Keratinocyte (primary cell): ENCODE measurements at regions not wholly inside any gene's neighbourhood (a gene's known extent, or its start where the extent isn't known, plus 50 kb on each side); places are given as distances from the start of the nearest gene placed in this dataset.

Experiments
- CTCF ChIP-seq, 3 experiments: IDR thresholded peaks in 1 of 3; conservative IDR thresholded peaks in 1 of 3; optimal IDR thresholded peaks in 1 of 3; 2 replicates in 2 of 3; 3 replicates in 1 of 3; pipeline versions ENCODE3 to v1.5.1; 2011; ENCODE audit warnings: low read length in 3 of 3, mild to moderate bottlenecking in 3 of 3, moderate library complexity in 2 of 3, control low read depth in 1 of 3, inconsistent platforms in 1 of 3; ENCODE audit not compliant: insufficient read depth in 2 of 3; ENCODE audit errors: extremely low read depth in 1 of 3
- EZH2 ChIP-seq: IDR thresholded peaks from one replicate; pipeline ENCODE4 v1.6.1; 2012; ENCODE audit warnings: inconsistent platforms, mild to moderate bottlenecking, low read length, moderate library complexity

GRCh38 chr5:10894445-10895054, 133.5 kb upstream of the DAP start:
- no peak for TF ChIP-seq CTCF (optimal IDR thresholded peaks at IDR 0.05 in 1 of 3, IDR thresholded peaks at IDR 0.05 in 1 of 3, conservative IDR thresholded peaks at IDR 0.05 in 1 of 3; ENCODE audit: extremely low read depth in 1 of 3, insufficient read depth in 2 of 3, low read length in 3 of 3)
- no peak for TF ChIP-seq EZH2
